ENCODE measurements at regions not wholly inside any gene's neighbourhood (a gene's known extent, or its start where the extent isn't known, plus 50 kb on each side); places are given as distances from the start of the nearest gene placed in this dataset.

- Histone ChIP-seq H3K18ac (ENCODE audit: extremely low read depth, low read length) (no peak overlapping the region), H3K4me1 (replicated peaks in 1 of 4; ENCODE audit: control insufficient read depth in 3 of 4, insufficient read depth in 4 of 4, low read length in 3 of 4) (peaks cover 0 to 10% (median 2%) of the 10 kb centered on the region in 4 experiments; a peak in 2 of 7 replicates), H3K9ac (replicated peaks in 1 of 4; ENCODE audit: extremely low read depth in 1 of 4, low read depth in 3 of 4, low read length in 3 of 4) (no peak overlapping the region), H4K20me1 (replicated peaks in 1 of 2; ENCODE audit: control insufficient read depth in 1 of 2, insufficient read depth in 2 of 2, low read length in 2 of 2) (peaks cover 0 to 3% of the 10 kb centered on the region in 2 experiments), H3K9me3 (ENCODE audit: insufficient read depth in 2 of 2, low read depth in 1 of 2, low read length in 1 of 2) (no peaks in the 10 kb centered on the region), H3K4ac (replicated peaks; ENCODE audit: insufficient read length, low read depth, low read length) (no peak overlapping the region), H2AFZ (ENCODE audit: low read length) (no peak overlapping the region), H2BK5ac (ENCODE audit: low read depth, low read length) (no peak overlapping the region), H2AK5ac (ENCODE audit: low read depth, low read length) (no peak overlapping the region), H3K23me2 (ENCODE audit: low read depth, low read length) (peaks cover 6% of the 10 kb centered on the region; the same call in 1 of the 2 replicates), H2BK12ac (ENCODE audit: low read depth, low read length) (no peak overlapping the region), H3K36me3 (ENCODE audit: control insufficient read depth in 2 of 4, insufficient read depth in 4 of 4, low read length in 3 of 4) (no peaks in the 10 kb centered on the region), H3K79me2 (ENCODE audit: control insufficient read depth in 1 of 2, insufficient read depth in 2 of 2, low read length in 2 of 2) (no peaks in the 10 kb centered on the region), H3K27me3 (replicated peaks in 1 of 4; ENCODE audit: control insufficient read depth in 3 of 4, extremely low read depth in 1 of 4, insufficient read depth in 3 of 4, low read length in 3 of 4) (no peaks in the 10 kb centered on the region), H3K56ac (replicated peaks; ENCODE audit: insufficient read length, low read depth, low read length) (no peak overlapping the region), H2BK15ac (ENCODE audit: low read length) (no peak overlapping the region), H4K5ac (ENCODE audit: insufficient read length, low read depth, low read length) (no peak overlapping the region), H3K27ac (ENCODE audit: low read depth, low read length) (no peak overlapping the region), H2BK120ac (replicated peaks; ENCODE audit: low read depth, low read length) (no peak overlapping the region), H3K23ac (ENCODE audit: insufficient read length) (no peak overlapping the region), H3K4me3 (ENCODE audit: extremely low read depth in 1 of 4, insufficient read depth in 2 of 4, low read depth in 3 of 4, low read length in 4 of 4) (no peak overlapping the region), H3K4me2 (ENCODE audit: insufficient read depth in 1 of 2, low read depth in 2 of 2, low read length in 2 of 2) (no peak overlapping the region), H4K91ac (replicated peaks; ENCODE audit: insufficient read length, low read length) (no peak overlapping the region), H3K79me1 (ENCODE audit: low read depth, low read length) (no peaks in the 10 kb centered on the region), H2BK20ac (ENCODE audit: low read length) (no peak overlapping the region), H4K8ac (ENCODE audit: extremely low read depth, insufficient read depth, low read length) (no peak overlapping the region), H3K14ac (ENCODE audit: insufficient read length) (no peak overlapping the region)
- 90% methylated on average over 2 of the region's 2 CpGs; no CpG with 5 or more reads in 1 of the 2 experiments for WGBS, 2 experiments (ENCODE audit: extremely low coverage in 1 of 2, insufficient coverage in 1 of 2, insufficient read length in 1 of 2, insufficient replicate concordance in 2 of 2, low coverage in 1 of 2, low lambda C conversion rate in 2 of 2, missing lambda C conversion rate in 1 of 2)
- no peak for FAIRE-seq
- CTCF ChIA-PET (ENCODE audit: partially characterized antibody): interaction anchor here (0.8 kb wide), 1 partner anchor 46 kb away, joined by 3 read pairs; no protein-coding TSS in a partner anchor
- TF ChIP-seq KDM5A (IDR thresholded peaks at IDR 0.05; ENCODE audit: low read length) (no peak), HDAC6 (IDR thresholded peaks at IDR 0.05; ENCODE audit: low read depth, low read length) (no peak), RAD21 (IDR thresholded peaks at IDR 0.05 in 1 of 2, conservative IDR thresholded peaks at IDR 0.05 in 1 of 2; ENCODE audit: low read depth in 2 of 2, low read length in 2 of 2) (no peak), ZNF274 (IDR thresholded peaks at IDR 0.05; ENCODE audit: borderline replicate concordance, extremely low read depth, low read length) (no peak), BACH1 (IDR thresholded peaks at IDR 0.05; ENCODE audit: low read length) (no peak)
- DNase-seq (ENCODE audit: low read depth in 1 of 2, low spot score in 2 of 2): no peak
- POLR2A ChIA-PET (ENCODE audit: partially characterized antibody): no interaction called here
Measured at GRCh38 chr4:52197306-52197705, 146.2 kb downstream of the SPATA18 start.

Measured in H1 (cell line).